PFSK-1 (cell line): ENCODE measurements at regions not wholly inside any gene's neighbourhood (a gene's known extent, or its start where the extent isn't known, plus 50 kb on each side); places are given as distances from the start of the nearest gene placed in this dataset.

Source experiments
- FOXP2 ChIP-seq: optimal IDR thresholded peaks from 2 replicates; pipeline ENCODE3; 2011; ENCODE audit warnings: borderline replicate concordance, control low read depth, inconsistent platforms; ENCODE audit not compliant: insufficient read depth; ENCODE audit errors: extremely low read length, extremely low read depth
- POLR2AphosphoS5 ChIP-seq: IDR thresholded peaks from 2 replicates; pipeline ENCODE4 v1.6.1; 2012; ENCODE audit warnings: low read depth, mild to moderate bottlenecking, control low read depth, low read length, moderate library complexity
- REST ChIP-seq, 2 experiments: IDR thresholded peaks; 2 replicates each; pipeline versions ENCODE4 v1.6.1 to v1.8.0; 2011 to 2012; ENCODE audit warnings: low read depth in 2 of 2, low read length in 2 of 2, control low read depth in 1 of 2, inconsistent platforms in 1 of 2, mild to moderate bottlenecking in 1 of 2, moderate library complexity in 1 of 2; ENCODE audit not compliant: insufficient read depth in 1 of 2
- SIN3A ChIP-seq: IDR thresholded peaks from 2 replicates; pipeline ENCODE4 v1.6.1; 2012; ENCODE audit warnings: mild to moderate bottlenecking, low read length, moderate library complexity, borderline replicate concordance; ENCODE audit not compliant: insufficient read depth
- TAF1 ChIP-seq: IDR thresholded peaks from 2 replicates; pipeline ENCODE4 v1.6.1; 2012; ENCODE audit warnings: low read length, control low read depth, borderline replicate concordance; ENCODE audit not compliant: insufficient read depth

- no peak for TF ChIP-seq POLR2AphosphoS5
- TF ChIP-seq FOXP2: no peak
- TF ChIP-seq SIN3A: no peak
- no peak for TF ChIP-seq REST (IDR thresholded peaks at IDR 0.05; ENCODE audit: insufficient read depth in 1 of 2, low read depth in 2 of 2, low read length in 2 of 2)
- TF ChIP-seq TAF1: no peak
Observed at GRCh38 chr15:68503213-68503612, 71.2 kb upstream of the ITGA11 start.

- TF ChIP-seq FOXP2 (no peak), REST (IDR thresholded peaks at IDR 0.05; ENCODE audit: insufficient read depth in 1 of 2, low read depth in 2 of 2, low read length in 2 of 2) (no peak), SIN3A (no peak), POLR2AphosphoS5 (no peak)
Observed at GRCh38 chr15:68503791-68504680, 72.1 kb upstream of the ITGA11 start.

- TF ChIP-seq POLR2AphosphoS5: no peak
- TF ChIP-seq SIN3A: no peak
- TF ChIP-seq FOXP2: no peak
- TF ChIP-seq REST (IDR thresholded peaks at IDR 0.05; ENCODE audit: insufficient read depth in 1 of 2, low read depth in 2 of 2, low read length in 2 of 2): no peak
- no peak for TF ChIP-seq TAF1
Observed at GRCh38 chr15:68504681-68505170, 72.8 kb upstream of the ITGA11 start.

DNA sequence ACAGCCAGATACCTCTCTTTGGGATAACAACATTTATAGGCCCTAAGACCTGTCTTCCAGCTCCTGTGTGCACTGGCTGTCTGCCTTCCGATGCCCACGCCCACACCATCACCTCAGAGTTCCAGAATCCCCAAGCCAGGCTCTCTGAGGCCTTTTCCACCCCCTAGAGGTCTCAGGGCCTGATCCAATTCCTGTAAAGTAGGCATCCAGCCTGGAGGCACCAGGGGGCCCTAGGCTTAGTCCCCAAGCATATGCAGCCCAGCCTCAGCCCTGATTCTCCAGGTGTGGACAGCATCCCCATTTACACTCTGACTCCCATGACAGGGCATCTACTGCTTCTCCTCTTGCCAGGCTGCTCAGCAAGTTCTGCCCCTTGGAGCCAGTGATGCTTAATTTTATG lies 72.7 kb upstream of the CORO2B start:
- no peak for TF ChIP-seq REST (IDR thresholded peaks at IDR 0.05; ENCODE audit: insufficient read depth in 1 of 2, low read depth in 2 of 2, low read length in 2 of 2)
- no peak for TF ChIP-seq SIN3A
- TF ChIP-seq POLR2AphosphoS5: no peak
- TF ChIP-seq FOXP2: no peak
- no peak for TF ChIP-seq TAF1

- TF ChIP-seq REST (IDR thresholded peaks at IDR 0.05; ENCODE audit: insufficient read depth in 1 of 2, low read depth in 2 of 2, low read length in 2 of 2): no peak
- no peak for TF ChIP-seq FOXP2
- TF ChIP-seq POLR2AphosphoS5: no peak
- TF ChIP-seq SIN3A: no peak
- TF ChIP-seq TAF1: no peak
Observed at GRCh38 chr15:68507447-68507846, 71.3 kb upstream of the CORO2B start.
